H9 (cell line): ENCODE measurements at regions not wholly inside any gene's neighbourhood (a gene's known extent, or its start where the extent isn't known, plus 50 kb on each side); places are given as distances from the start of the nearest gene placed in this dataset.

Source experiments
- DNase-seq: peaks from one replicate; pipeline ENCODE4 v3.0.0-alpha.2; 2017
- H2AFZ ChIP-seq: one replicate; pipeline ENCODE4 v1.6.1; 2013; ENCODE audit warnings: mild to moderate bottlenecking, low read length, control low read depth, moderate library complexity
- H2AK5ac ChIP-seq: 2 replicates; pipeline ENCODE4 v1.6.1; 2013; ENCODE audit warnings: low read length, control low read depth, mixed read lengths; ENCODE audit not compliant: insufficient read length
- H2BK120ac ChIP-seq: one replicate; pipeline ENCODE4 v1.6.1; 2013; ENCODE audit warnings: low read depth, mild to moderate bottlenecking, low read length, control low read depth, inconsistent platforms; ENCODE audit not compliant: poor library complexity, severe bottlenecking
- H2BK12ac ChIP-seq: 2 replicates; pipeline ENCODE4 v1.6.1; 2013; ENCODE audit warnings: low read length, control low read depth, mixed read lengths, low read depth; ENCODE audit not compliant: insufficient read length
- H2BK15ac ChIP-seq: 2 replicates; pipeline ENCODE4 v1.6.1; 2013; ENCODE audit warnings: low read depth, low read length, control low read depth
- H2BK20ac ChIP-seq: one replicate; pipeline ENCODE4 v1.6.1; 2013; ENCODE audit warnings: low read depth, mild to moderate bottlenecking, low read length, control low read depth, inconsistent platforms; ENCODE audit not compliant: poor library complexity, severe bottlenecking
- H2BK5ac ChIP-seq: 2 replicates; pipeline ENCODE4 v1.6.1; 2013; ENCODE audit warnings: low read length, control low read depth, mixed read lengths; ENCODE audit not compliant: insufficient read length
- H3K14ac ChIP-seq: 2 replicates; pipeline ENCODE4 v1.6.1; 2013; ENCODE audit warnings: low read length, control low read depth; ENCODE audit not compliant: insufficient read depth
- H3K18ac ChIP-seq: 2 replicates; pipeline ENCODE4 v1.6.1; 2013; ENCODE audit warnings: low read depth, mild to moderate bottlenecking, mixed read lengths, low read length, control low read depth; ENCODE audit not compliant: insufficient read length
- H3K23ac ChIP-seq: 2 replicates; pipeline ENCODE4 v1.6.1; 2013; ENCODE audit warnings: low read length, control low read depth, mixed read lengths, low read depth; ENCODE audit not compliant: insufficient read length
- H3K23me2 ChIP-seq: 2 replicates; pipeline ENCODE4 v1.6.1; 2013; ENCODE audit warnings: low read depth, mild to moderate bottlenecking, mixed read lengths, low read length, control low read depth; ENCODE audit not compliant: insufficient read length, poor library complexity, severe bottlenecking
- H3K27ac ChIP-seq: 2 replicates; pipeline ENCODE4 v1.5.1; 2013; ENCODE audit warnings: low read length, control low read depth, mixed read lengths, low read depth; ENCODE audit not compliant: insufficient read length
- H3K27me3 ChIP-seq: 2 replicates; pipeline ENCODE4 v1.6.1; 2013; ENCODE audit warnings: low read length, control low read depth, inconsistent platforms; ENCODE audit not compliant: insufficient read depth
- H3K4ac ChIP-seq: 2 replicates; pipeline ENCODE4 v1.6.1; 2013; ENCODE audit warnings: low read depth, mild to moderate bottlenecking, control low read depth, inconsistent platforms, low read length, moderate library complexity
- H3K4me1 ChIP-seq: 2 replicates; pipeline ENCODE4 v1.6.1; 2013; ENCODE audit warnings: low read length, control low read depth, inconsistent platforms; ENCODE audit not compliant: insufficient read depth
- H3K4me2 ChIP-seq: 2 replicates; pipeline ENCODE4 v1.6.1; 2013; ENCODE audit warnings: low read length, control low read depth, mixed read lengths; ENCODE audit not compliant: insufficient read length, insufficient read depth
- H3K56ac ChIP-seq: 2 replicates; pipeline ENCODE4 v1.6.1; 2013; ENCODE audit warnings: low read depth, mild to moderate bottlenecking, mixed read lengths, low read length, control low read depth; ENCODE audit not compliant: insufficient read length
- H3K79me1 ChIP-seq: 2 replicates; pipeline ENCODE4 v1.6.1; 2013; ENCODE audit warnings: low read depth, mild to moderate bottlenecking, moderate library complexity, low read length, control low read depth, inconsistent platforms; ENCODE audit not compliant: insufficient read depth, poor library complexity, severe bottlenecking
- H3K79me2 ChIP-seq: 2 replicates; pipeline ENCODE4 v1.6.1; 2013; ENCODE audit warnings: low read length, control low read depth, inconsistent platforms; ENCODE audit not compliant: insufficient read depth
- H3K9ac ChIP-seq: 2 replicates; pipeline ENCODE4 v1.6.1; 2013; ENCODE audit warnings: low read length, control low read depth, mixed read lengths; ENCODE audit not compliant: insufficient read length; ENCODE audit errors: extremely low read depth
- H3K9me3 ChIP-seq: one replicate; pipeline ENCODE4 v1.6.1; 2013; ENCODE audit warnings: low read depth, low read length, inconsistent platforms; ENCODE audit not compliant: control insufficient read depth
- H3T11ph ChIP-seq: one replicate; pipeline ENCODE4 v1.6.1; 2013; ENCODE audit warnings: mild to moderate bottlenecking, low read length, control low read depth, inconsistent platforms
- H4K20me1 ChIP-seq: one replicate; pipeline ENCODE4 v1.6.1; 2013; ENCODE audit not compliant: control insufficient read depth, insufficient read length, insufficient read depth
- H4K5ac ChIP-seq: 2 replicates; pipeline ENCODE4 v1.6.1; 2013; ENCODE audit warnings: low read depth, mild to moderate bottlenecking, mixed read lengths, low read length, control low read depth; ENCODE audit not compliant: insufficient read length
- H4K8ac ChIP-seq: replicated peaks from 2 replicates; pipeline ENCODE4 v1.6.1; 2013; ENCODE audit warnings: low read length, control low read depth, mixed read lengths, low read depth; ENCODE audit not compliant: insufficient read length
- H4K91ac ChIP-seq: 2 replicates; pipeline ENCODE4 v1.6.1; 2013; ENCODE audit warnings: low read depth, mild to moderate bottlenecking, moderate library complexity, mixed read lengths, low read length, control low read depth; ENCODE audit not compliant: insufficient read length
- H3K27ac Mint-ChIP-seq, 3 experiments: 2 replicates in 2 of 3; 3 replicates in 1 of 3; pipeline ENCODE4 v1.8.0; 2020 to 2021; ENCODE audit warnings: mixed read lengths in 3 of 3, mild to moderate bottlenecking in 1 of 3, moderate library complexity in 1 of 3
- H3K27me3 Mint-ChIP-seq: 2 replicates; pipeline ENCODE4 v1.8.0; 2021; ENCODE audit warnings: low read depth, mild to moderate bottlenecking, moderate library complexity, mixed read lengths
- H3K36me3 Mint-ChIP-seq, 3 experiments: 2 replicates in 2 of 3; 3 replicates in 1 of 3; pipeline ENCODE4 v1.8.0; 2020 to 2021; ENCODE audit warnings: low read depth in 3 of 3, mixed read lengths in 3 of 3; ENCODE audit not compliant: insufficient read depth in 1 of 3
- H3K4me1 Mint-ChIP-seq, 2 experiments: 2 replicates each; pipeline ENCODE4 v1.8.0; 2020; ENCODE audit warnings: mixed read lengths in 2 of 2
- H3K4me3 Mint-ChIP-seq, 2 experiments: 2 replicates in 1 of 2; 3 replicates in 1 of 2; pipeline ENCODE4 v1.8.0; 2020 to 2021; ENCODE audit warnings: mild to moderate bottlenecking in 2 of 2, mixed read lengths in 2 of 2, moderate library complexity in 1 of 2
- H3K9me3 Mint-ChIP-seq, 2 experiments: 2 replicates in 1 of 2; 3 replicates in 1 of 2; pipeline ENCODE4 v1.8.0; 2020; ENCODE audit warnings: mild to moderate bottlenecking in 2 of 2, mixed read lengths in 2 of 2, moderate library complexity in 1 of 2
- CTCF ChIP-seq: fragments of 200-600 bp; sonication (generic); conservative IDR thresholded peaks from 3 replicates; pipeline ENCODE4 v1.8.0; 2021; ENCODE audit warnings: antibody characterized with exemption, mild to moderate bottlenecking
- WGBS: extraction: QIAGEN DNeasy Blood & Tissue Kit; methylation state at CpG from one replicate; pipeline ENCODE4 v1.1.7; 2013; ENCODE audit warnings: missing lambda C conversion rate, low lambda C conversion rate, mixed read lengths; ENCODE audit not compliant: insufficient read length; ENCODE audit errors: extremely low coverage; 5-methylcytosine and 5-hydroxymethylcytosine counted together

DNA sequence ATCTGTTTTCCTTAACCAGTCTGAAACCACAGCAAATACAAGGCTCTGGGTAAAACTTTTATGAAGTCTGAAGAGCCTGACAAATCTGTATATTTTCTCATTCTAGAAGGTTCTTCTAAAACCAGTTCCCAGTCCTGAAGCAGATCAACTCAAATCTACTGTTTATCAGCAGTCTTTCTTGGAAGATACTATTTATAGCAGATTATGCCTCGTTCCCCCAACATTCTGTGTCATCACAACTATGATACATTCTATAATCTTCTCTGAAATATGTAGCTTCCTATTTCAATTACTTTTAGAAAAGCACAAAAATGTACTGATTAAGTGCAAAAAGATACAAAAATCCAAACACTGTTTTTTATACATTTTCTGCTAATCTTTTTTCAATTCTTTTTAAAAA lies 67.5 kb downstream of the NIBAN1 start:
- Mint-ChIP-seq H3K27ac (no peak overlapping the region), H3K27me3 (no peaks in the 10 kb centered on the region), H3K4me1 (peaks cover 3 to 5% of the 10 kb centered on the region in 2 experiments; a peak in 3 of 4 replicates), H3K9me3 (no peaks in the 10 kb centered on the region), H3K36me3 (peaks cover 0 to 4% (median 2%) of the 10 kb centered on the region in 3 experiments; a peak in 4 of 7 replicates), H3K4me3 (no peak overlapping the region)
- Histone ChIP-seq H3K56ac (no peak overlapping the region), H3K23me2 (no peaks in the 10 kb centered on the region), H4K8ac (no peak overlapping the region), H3K27ac (no peak overlapping the region), H3K4me1 (no peaks in the 10 kb centered on the region), H2BK120ac (no peak overlapping the region), H2BK15ac (no peak overlapping the region), H4K20me1 (no peaks in the 10 kb centered on the region), H3K79me1 (no peaks in the 10 kb centered on the region), H2BK12ac (no peak overlapping the region), H3K4ac (no peak overlapping the region), H3T11ph (no peak overlapping the region), H4K5ac (no peak overlapping the region), H2BK20ac (no peak overlapping the region), H3K18ac (no peak overlapping the region), H3K14ac (no peak overlapping the region), H2BK5ac (no peak overlapping the region), H3K23ac (no peak overlapping the region), H3K9me3 (no peaks in the 10 kb centered on the region), H3K4me2 (no peak overlapping the region), H3K79me2 (no peaks in the 10 kb centered on the region), H4K91ac (no peak overlapping the region), H3K9ac (no peak overlapping the region), H2AK5ac (no peak overlapping the region), H3K27me3 (no peaks in the 10 kb centered on the region), H2AFZ (no peak overlapping the region)
- WGBS: no CpG with 5 or more reads among the region's 1 CpG
- DNase-seq: no peak
- no peak for TF ChIP-seq CTCF
